IPS-NIHi7 (cell line): ENCODE measurements at regions not wholly inside any gene's neighbourhood (a gene's known extent, or its start where the extent isn't known, plus 50 kb on each side); places are given as distances from the start of the nearest gene placed in this dataset.
"Not testable (repeated sequence)": the region's sequence is repeated elsewhere in the genome, so short reads cannot be mapped to it uniquely, and the experiment has no call there.

Experiments
- DNase-seq: peaks from one replicate; pipeline ENCODE4 v3.0.0; 2012; ENCODE audit warnings: mixed read lengths; ENCODE audit errors: extremely low spot score

GRCh38 chr12:89062996-89063395, 289.3 kb downstream of the DUSP6 start:
- DNase-seq: no peak

DNA sequence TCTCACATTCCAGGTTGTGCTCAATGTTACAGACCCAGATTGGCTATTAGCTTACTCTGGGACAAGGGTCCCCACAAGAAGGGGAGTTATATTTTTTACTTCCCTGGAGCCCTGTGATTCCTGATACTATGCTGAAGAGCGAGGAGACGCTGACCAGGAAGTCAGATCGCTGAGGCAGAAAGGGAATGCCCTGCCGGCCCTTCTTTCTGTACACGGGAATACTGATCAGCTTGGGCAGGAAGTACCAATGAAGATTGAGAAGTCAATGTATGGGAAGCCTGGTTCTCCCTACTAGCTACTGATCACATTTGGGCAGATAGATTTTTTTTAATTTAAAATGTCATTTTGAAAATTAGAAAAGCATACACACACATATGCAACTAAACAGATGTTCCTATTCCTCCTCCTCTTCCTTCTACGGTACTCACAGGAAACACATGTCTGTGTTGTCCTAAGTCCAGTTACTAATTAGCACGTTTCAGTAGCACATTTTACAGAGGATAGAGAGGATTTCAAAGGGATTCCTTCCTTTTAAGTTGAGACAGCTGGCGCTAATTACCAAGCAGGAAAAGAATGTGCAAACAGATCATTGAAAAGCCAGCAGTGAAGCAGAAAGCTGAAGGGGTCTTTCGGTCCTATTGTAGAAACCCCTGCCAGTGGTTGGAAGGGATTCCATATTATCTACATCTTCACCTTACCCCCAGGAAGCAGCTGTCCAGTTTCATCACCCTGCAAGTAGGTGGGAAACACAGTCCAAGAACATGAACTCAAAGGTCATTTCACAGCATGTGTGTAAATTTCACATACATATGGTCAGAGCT, 292.4 kb downstream of the DUSP6 start:
- DNase-seq: peak; percentile 16

DNA sequence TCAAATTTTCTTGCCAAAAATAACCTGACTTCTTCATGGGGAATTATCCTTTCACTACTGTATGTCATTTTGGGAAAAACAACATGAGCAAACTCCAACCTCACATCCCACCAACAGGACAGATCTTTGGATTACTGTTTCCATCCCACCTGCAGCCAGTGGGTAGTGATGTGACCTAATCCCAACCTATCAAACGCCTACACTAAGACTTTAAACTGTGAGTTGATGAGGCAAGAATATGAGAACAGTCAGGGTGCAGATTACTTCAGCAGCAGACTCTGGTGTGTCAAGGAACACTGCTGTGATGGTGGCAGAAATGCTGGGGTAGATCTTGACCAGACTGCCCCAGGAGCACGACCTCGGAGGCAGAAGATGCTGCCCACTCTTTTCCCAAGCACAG, 293.2 kb downstream of the DUSP6 start:
- DNase-seq: no peak

- no peak for DNase-seq
These were observed 293.9 kb downstream of the DUSP6 start for GRCh38 chr12:89058402-89058801.

DNA sequence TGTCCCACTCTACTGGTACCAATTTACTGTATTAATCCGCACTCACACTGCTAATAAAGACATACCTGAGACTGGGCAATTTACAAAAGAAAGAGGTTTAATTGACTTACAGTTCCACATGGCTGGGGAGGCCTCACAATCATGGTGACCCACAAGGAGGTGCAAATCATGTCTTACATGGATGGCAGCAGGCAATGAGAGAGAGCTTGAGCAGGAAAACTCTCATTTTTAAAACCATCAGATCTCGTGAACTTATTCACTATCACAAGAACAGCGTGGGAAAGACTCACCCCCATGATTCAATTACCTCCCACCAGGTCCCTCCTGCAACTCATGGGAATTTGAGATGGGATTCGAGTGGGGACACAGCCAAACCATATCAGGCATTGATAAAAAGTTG, 298.5 kb downstream of the DUSP6 start:
- DNase-seq: not testable (repeated sequence)

DNA sequence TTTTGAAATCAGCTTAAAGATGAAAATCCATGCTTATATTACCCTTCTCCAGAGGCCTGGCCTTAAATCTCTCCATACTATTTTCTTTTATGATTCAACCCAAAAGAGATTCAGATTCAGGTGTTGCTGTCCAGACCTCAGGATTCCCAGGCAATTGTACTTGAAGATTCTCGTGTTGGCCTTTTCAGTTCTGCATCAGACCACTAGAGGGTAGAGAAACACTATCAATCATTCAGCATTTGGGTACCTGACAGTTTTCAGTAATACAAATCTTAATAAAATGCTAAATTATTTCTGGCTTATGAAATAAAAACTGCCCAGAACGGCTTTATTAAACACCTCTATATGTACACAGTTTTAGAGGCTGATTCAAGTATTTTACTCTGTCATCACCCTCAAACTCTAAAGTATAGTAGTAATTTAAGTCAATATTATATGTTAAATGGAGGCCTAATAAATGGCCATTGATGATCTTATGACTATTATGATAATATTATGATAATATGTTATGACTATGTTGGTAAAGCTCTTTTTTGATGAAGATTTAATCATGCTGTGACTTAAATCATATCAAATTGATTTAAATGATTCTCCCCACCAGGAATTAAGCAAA, 301.1 kb downstream of the DUSP6 start:
- peak; percentile 69 for DNase-seq

DNA sequence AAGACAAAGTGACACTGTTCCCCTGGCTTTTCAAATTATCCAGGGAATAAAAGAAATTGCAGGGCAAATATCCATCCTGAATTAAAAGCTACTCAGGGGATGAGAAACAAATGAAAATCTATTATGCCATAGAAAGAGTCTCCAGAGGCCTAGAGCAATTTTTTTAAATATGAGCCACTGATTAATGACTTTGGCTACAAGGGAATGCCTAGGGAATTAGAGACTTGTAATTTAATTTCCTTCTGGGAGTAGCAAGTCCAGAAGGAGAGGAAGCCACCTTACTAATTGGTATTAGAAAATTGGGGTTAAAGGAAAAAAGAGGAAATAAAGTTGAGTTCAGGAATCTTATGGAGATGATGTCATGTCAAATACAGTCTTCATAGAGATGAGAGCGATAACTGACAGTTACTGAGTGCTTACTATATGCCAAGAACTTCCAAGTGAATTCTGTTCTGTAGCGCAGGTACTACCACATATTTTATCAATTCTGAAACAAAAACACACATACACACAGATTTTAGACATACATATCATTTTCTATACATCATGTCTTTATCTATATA, 304.4 kb downstream of the DUSP6 start:
- DNase-seq: no peak

- no peak for DNase-seq
These were observed 311.2 kb downstream of the DUSP6 start for GRCh38 chr12:89041078-89041477.

- DNase-seq: no peak
These were observed 311.9 kb downstream of the DUSP6 start for GRCh38 chr12:89040146-89040964.

GRCh38 chr12:89038831-89039512, 313.3 kb downstream of the DUSP6 start:
- DNase-seq: no peak

- DNase-seq: no peak
These were observed 319.2 kb downstream of the DUSP6 start for GRCh38 chr12:89033062-89033461.

- no peak for DNase-seq
These were observed 322.3 kb downstream of the DUSP6 start for GRCh38 chr12:89029961-89030360.

DNA sequence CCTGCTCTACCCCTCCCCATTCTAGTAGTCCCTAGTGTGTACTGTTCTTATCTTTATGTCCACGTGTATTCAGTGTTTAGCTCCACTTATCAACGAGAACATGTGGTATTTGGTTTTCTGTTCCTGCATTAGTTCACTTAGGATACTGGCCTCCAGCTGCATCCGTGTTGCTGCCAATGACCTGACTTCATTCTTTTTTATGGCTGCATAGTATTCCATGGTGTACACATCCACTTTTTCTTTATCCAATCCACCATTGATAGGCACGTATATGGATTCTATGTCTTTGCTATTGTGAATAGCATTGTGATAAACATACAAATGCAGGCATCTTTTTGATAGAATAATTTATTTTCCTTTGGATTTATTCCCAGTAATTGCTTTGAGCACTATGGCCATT, 327.7 kb downstream of the DUSP6 start:
- DNase-seq: no peak

DNA sequence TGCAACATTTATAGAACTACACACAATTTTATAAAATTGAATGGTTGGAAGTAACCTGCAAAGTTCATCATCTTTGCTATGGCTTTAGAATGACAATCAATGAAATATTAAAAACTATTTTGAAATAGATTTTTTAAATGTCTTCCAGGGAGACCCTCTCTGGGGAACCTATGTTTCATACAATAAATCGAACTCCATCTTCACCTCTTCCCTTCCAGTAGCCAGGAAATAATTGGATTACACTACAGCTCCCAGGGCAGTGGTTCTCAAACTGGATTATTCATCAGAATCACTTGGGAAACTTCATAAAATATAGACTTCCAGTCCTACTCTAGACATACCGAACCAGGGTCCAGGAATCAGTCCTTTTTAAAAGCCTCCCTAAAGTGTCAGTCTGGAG, 328.4 kb downstream of the DUSP6 start:
- DNase-seq: no peak

DNA sequence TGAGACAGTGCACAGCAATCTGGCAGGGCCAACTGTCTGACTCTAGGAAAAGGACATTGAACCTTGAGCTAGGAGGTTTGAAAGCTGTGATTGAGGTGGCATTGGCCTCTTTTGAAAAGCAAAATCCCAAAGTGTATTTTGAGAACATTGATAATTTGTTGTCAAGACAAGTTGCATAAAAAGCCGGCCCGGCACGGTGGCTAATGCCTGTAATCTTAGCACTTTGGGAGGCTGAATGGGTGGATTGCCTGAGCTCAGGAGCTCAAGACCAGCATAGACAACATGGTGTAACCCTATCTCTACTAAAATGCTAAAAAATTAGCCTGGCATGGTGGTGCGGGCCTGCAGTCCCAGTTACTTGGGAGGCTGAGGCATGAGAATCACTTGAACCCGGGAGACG, 331.6 kb downstream of the DUSP6 start:
- no peak for DNase-seq

- DNase-seq: no peak
These were observed 332.2 kb downstream of the DUSP6 start for GRCh38 chr12:89020121-89020480.

- DNase-seq: peak; percentile 81
These were observed 332.7 kb downstream of the DUSP6 start for GRCh38 chr12:89019439-89020120.

- peak; percentile 32 for DNase-seq
These were observed 335.1 kb downstream of the DUSP6 start for GRCh38 chr12:89016970-89017778.

GRCh38 chr12:89015419-89015818, 336.9 kb downstream of the DUSP6 start:
- no peak for DNase-seq

DNA sequence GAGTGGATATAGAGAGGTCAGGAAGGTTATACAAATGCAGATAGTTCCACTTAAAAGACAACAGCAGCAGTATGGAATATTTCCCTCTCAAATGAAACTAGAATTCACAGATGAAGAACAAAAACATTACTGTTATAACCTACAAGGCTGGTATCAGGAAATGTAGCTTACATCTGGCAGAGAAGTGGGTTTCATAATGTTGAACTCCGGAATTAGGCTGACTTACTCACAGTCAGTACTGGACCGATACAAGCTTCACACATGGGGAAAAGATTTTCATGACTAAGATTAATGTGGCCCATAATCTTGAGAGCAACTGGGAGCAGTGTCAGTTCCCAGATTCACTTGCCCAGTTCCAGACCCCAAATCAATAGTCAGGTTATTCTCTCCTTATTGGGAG, 353.9 kb downstream of the DUSP6 start:
- no peak for DNase-seq
